Thoracic aorta (tissue), 2 donors: ENCODE measurements at regions not wholly inside any gene's neighbourhood (a gene's known extent, or its start where the extent isn't known, plus 50 kb on each side); places are given as distances from the start of the nearest gene placed in this dataset.
"Not testable (repeated sequence)": the region's sequence is repeated elsewhere in the genome, so short reads cannot be mapped to it uniquely, and the experiment has no call there.

Experiments used
- ATAC-seq: fragments of 150-250 bp; one replicate; pipeline ENCODE4 v1.8.0; 2017; ENCODE audit warnings: low read depth; ENCODE audit not compliant: insufficient number of reproducible peaks, low FRiP score
- DNase-seq: peaks from one replicate; pipeline ENCODE4 v3.0.0-alpha.2; 2020; ENCODE audit warnings: low spot score
- H3K27ac ChIP-seq, 2 donors: fragments of 200-600 bp; sonication (generic); 1 replicate in 1 of 2; 2 replicates in 1 of 2; pipeline ENCODE4 v1.5.1; 2016; ENCODE audit warnings: mild to moderate bottlenecking in 2 of 2, moderate library complexity in 2 of 2
- H3K27me3 ChIP-seq: fragments of 200-600 bp; sonication (generic); replicated peaks from 2 replicates; pipeline ENCODE4 v1.6.0; 2016; ENCODE audit warnings: mild to moderate bottlenecking; ENCODE audit not compliant: insufficient read depth
- H3K36me3 ChIP-seq: fragments of 200-600 bp; sonication (generic); one replicate; pipeline ENCODE4 v1.5.1; 2016
- H3K4me1 ChIP-seq, 2 donors: fragments of 200-600 bp; sonication (generic); 1 replicate in 1 of 2; 2 replicates in 1 of 2; pipeline versions ENCODE4 v1.5.1 to v1.6.0; 2016; ENCODE audit warnings: low read depth in 2 of 2, mild to moderate bottlenecking in 1 of 2; ENCODE audit not compliant: control insufficient read depth in 1 of 2
- H3K4me3 ChIP-seq: fragments of 200-600 bp; sonication (generic); 2 replicates; pipeline ENCODE4 v1.5.1; 2016; ENCODE audit warnings: mild to moderate bottlenecking
- H3K9me3 ChIP-seq: fragments of 200-600 bp; sonication (generic); 2 replicates; pipeline ENCODE4 v1.5.1; 2016
- TF ChIP-seq, protein P1 (sequence below): fragments of 200-600 bp; sonication (generic); IDR thresholded peaks from one replicate; pipeline ENCODE4 v1.5.1; 2019; ENCODE audit warnings: antibody characterized with exemption

DNA sequence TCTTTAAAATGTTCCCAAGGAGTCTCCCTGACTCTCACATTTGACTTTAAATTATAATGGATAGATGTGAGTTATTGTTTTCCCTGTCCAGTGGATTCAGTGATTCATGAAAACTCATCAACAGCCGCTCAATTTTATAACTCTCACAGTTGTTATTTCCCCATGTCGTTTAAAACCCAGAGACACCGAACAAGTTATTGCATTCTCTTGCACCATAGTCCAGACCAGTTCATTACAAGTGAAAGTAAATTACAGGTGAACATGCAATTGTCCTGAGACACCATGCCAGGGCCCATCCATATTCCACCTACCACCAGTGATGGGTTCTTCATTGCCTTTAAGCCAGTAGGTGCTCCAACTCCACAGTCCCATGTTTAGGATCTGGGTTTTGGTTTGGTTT, 85.7 kb upstream of the CMKLR1 start:
- TF ChIP-seq, protein P1, sequence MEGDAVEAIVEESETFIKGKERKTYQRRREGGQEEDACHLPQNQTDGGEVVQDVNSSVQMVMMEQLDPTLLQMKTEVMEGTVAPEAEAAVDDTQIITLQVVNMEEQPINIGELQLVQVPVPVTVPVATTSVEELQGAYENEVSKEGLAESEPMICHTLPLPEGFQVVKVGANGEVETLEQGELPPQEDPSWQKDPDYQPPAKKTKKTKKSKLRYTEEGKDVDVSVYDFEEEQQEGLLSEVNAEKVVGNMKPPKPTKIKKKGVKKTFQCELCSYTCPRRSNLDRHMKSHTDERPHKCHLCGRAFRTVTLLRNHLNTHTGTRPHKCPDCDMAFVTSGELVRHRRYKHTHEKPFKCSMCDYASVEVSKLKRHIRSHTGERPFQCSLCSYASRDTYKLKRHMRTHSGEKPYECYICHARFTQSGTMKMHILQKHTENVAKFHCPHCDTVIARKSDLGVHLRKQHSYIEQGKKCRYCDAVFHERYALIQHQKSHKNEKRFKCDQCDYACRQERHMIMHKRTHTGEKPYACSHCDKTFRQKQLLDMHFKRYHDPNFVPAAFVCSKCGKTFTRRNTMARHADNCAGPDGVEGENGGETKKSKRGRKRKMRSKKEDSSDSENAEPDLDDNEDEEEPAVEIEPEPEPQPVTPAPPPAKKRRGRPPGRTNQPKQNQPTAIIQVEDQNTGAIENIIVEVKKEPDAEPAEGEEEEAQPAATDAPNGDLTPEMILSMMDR: no peak
- ATAC-seq (no peak), DNase-seq (no peak)
- Histone ChIP-seq H3K27ac (no peak overlapping the region), H3K9me3 (no peaks in the 10 kb centered on the region), H3K36me3 (no peaks in the 10 kb centered on the region), H3K4me1 (peaks cover 3% of the 10 kb centered on the region in 2 donors), H3K4me3 (no peak overlapping the region), H3K27me3 (no peaks in the 10 kb centered on the region)

DNA sequence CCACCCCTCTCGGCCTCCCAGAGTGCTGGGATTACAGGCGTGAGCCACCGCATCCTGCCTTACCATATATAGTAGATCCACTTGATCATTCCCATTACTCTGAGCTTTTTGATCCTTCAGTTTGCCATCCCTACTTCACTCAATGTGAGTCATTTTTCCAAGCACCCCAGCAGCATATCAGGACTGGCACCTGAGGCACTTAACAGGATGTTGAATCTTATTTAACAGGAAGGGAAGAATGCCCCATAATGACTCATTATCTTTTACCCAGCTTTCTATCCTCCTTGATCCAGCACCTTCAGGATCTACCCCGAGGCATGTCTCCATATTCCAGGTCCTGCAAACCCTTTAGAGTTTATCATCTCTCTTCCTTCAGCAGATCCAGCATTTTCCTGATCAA, 84.9 kb upstream of the CMKLR1 start:
- no peak for ATAC-seq
- Histone ChIP-seq H3K9me3 (no peaks in the 10 kb centered on the region), H3K27ac (no peak overlapping the region), H3K4me1 (peaks cover 5% of the 10 kb centered on the region in 2 donors), H3K27me3 (no peaks in the 10 kb centered on the region), H3K4me3 (no peak overlapping the region), H3K36me3 (no peaks in the 10 kb centered on the region)
- DNase-seq: no peak
- TF ChIP-seq, protein P1: no peak

DNA sequence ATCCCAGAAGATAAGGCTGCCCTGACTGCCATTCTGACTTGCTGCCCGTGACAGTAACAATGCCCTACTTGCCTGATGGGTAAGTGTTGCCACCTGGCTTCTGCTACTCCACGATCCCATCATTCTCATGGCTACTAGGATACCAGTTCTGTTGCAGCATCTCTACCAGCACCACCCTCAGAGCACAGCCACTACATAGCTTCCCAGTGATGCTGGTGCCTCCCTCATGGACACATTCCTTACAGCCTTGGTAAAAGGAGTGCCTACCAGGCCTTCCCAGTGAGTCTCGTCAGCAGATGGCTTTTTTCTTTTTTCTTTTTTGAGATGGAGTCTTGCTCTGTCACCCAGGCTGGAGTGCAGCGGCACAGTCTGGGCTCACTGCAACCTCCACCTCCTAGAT, 84.4 kb upstream of the CMKLR1 start:
- Histone ChIP-seq H3K27ac (no peak overlapping the region), H3K36me3 (no peaks in the 10 kb centered on the region), H3K4me3 (no peak overlapping the region), H3K9me3 (no peaks in the 10 kb centered on the region), H3K4me1 (peaks cover 5 to 9% of the 10 kb centered on the region in 2 donors), H3K27me3 (no peaks in the 10 kb centered on the region)
- TF ChIP-seq, protein P1: no peak
- no peak for DNase-seq
- no peak for ATAC-seq

DNA sequence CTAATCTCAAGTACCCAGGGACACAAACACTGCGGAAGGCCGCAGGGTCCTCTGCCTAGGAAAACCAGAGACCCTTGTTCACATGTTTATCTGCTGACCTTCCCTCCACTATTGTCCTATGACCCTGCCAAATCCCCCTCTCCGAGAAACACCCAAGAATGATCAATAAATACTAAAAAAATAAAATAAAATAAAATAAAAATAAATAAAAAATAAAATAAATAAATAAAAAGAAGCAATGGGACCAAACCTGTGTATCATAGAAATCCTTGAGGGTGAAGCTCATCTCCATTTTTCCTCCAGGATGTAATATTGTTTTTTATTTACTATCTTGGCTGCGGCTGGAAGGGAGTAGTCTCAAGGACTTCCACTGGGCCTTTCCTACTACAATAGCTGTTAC, 82.0 kb upstream of the CMKLR1 start:
- not testable (repeated sequence) for ATAC-seq, H3K36me3 ChIP-seq, H3K27ac ChIP-seq

DNA sequence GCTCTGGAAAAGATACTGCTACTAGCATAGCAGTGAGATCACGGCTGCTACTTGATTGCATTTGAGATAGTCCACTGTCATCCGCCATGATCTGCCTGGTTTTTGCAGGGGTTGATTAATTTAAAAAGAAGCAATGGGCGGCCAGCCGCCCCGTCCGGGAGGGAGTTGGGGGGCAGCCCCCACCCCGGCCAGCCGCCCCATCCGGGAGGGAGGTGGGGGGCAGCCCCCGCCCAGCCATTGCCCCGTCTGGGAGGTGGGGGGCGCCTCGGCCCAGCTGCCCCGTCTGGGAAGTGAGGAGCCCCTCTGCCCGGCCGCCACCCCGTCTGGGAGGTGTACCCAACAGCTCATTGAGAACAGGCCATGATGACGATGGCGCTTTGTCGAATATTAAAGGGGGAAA, 81.3 kb upstream of the CMKLR1 start:
- not testable (repeated sequence) for H3K9me3 ChIP-seq, H3K36me3 ChIP-seq, H3K4me3 ChIP-seq, H3K27me3 ChIP-seq, H3K27ac ChIP-seq, ATAC-seq, DNase-seq
- H3K4me1 ChIP-seq: peaks cover 5 to 17% of the 10 kb centered on the region in 2 donors

More for the DNA sequence above, 82.0 kb upstream of the CMKLR1 start:
- peaks cover 5 to 17% of the 10 kb centered on the region in 2 donors for H3K4me1 ChIP-seq
- H3K27me3 ChIP-seq, DNase-seq, H3K9me3 ChIP-seq, H3K4me3 ChIP-seq: not testable (repeated sequence)

DNA sequence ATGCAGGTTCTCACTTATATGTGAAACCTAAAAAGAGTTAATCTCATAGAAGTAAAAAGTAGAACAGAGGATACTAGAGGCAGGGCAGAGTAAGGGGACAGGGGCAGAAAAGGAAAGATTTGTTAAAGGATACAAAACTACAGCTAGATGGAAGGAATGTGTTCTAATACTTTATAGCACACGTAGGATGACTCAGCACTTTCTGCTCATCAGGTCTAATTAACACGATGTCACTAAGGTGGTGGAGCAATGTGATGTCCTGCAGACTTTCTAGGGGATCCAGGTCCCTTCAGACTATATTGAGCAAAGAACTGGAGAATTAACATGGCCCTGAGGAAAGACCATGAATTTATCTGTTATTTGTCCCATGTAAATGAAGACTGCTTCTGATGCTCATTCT, 80.8 kb upstream of the CMKLR1 start:
- Histone ChIP-seq H3K4me1 (peaks cover 5 to 17% of the 10 kb centered on the region in 2 donors), H3K27me3 (no peaks in the 10 kb centered on the region), H3K36me3 (no peaks in the 10 kb centered on the region), H3K4me3 (no peak overlapping the region), H3K27ac (no peak overlapping the region), H3K9me3 (no peaks in the 10 kb centered on the region)
- ATAC-seq (no peak), DNase-seq (no peak)
- TF ChIP-seq, protein P1: no peak
